Skeletal muscle tissue (tissue), 3 donors: ENCODE measurements at regions not wholly inside any gene's neighbourhood (a gene's known extent, or its start where the extent isn't known, plus 50 kb on each side); places are given as distances from the start of the nearest gene placed in this dataset.

Experiments used
- H3K27ac ChIP-seq: one replicate; pipeline ENCODE4 v1.7.0; 2013; ENCODE audit warnings: mild to moderate bottlenecking, low read depth, low read length, inconsistent platforms
- H3K27me3 ChIP-seq, 3 donors: one replicate each; pipeline ENCODE4 v1.7.0; 2013; ENCODE audit warnings: low read length in 3 of 3; ENCODE audit not compliant: control insufficient read depth in 3 of 3, insufficient read depth in 3 of 3
- H3K36me3 ChIP-seq, 3 donors: one replicate each; pipeline ENCODE4 v1.7.0; 2013; ENCODE audit warnings: low read length in 3 of 3; ENCODE audit not compliant: control insufficient read depth in 3 of 3, insufficient read depth in 3 of 3
- H3K4me1 ChIP-seq, 3 donors: one replicate each; pipeline ENCODE4 v1.7.0; 2013; ENCODE audit warnings: low read length in 3 of 3, mild to moderate bottlenecking in 3 of 3; ENCODE audit not compliant: control insufficient read depth in 3 of 3, insufficient read depth in 3 of 3
- H3K4me3 ChIP-seq, 3 donors: one replicate each; pipeline ENCODE4 v1.7.0; 2013; ENCODE audit warnings: low read length in 3 of 3
- H3K9ac ChIP-seq, 3 donors: one replicate each; pipeline ENCODE4 v1.7.0; 2013; ENCODE audit warnings: low read length in 3 of 3, mild to moderate bottlenecking in 3 of 3, moderate library complexity in 2 of 3, low read depth in 1 of 3
- H3K9me3 ChIP-seq, 3 donors: one replicate each; pipeline ENCODE4 v1.7.0; 2013; ENCODE audit warnings: low read length in 3 of 3; ENCODE audit not compliant: control insufficient read depth in 3 of 3
- donor health status: Osteomylitis.

GRCh38 chr3:30972449-30972848 lies 78.0 kb upstream of the GADL1 start:
- H3K4me3 ChIP-seq = no peak overlapping the region
- H3K9me3 ChIP-seq = no peaks in the 10 kb centered on the region
- no peak overlapping the region for H3K9ac ChIP-seq
- no peaks in the 10 kb centered on the region for H3K4me1 ChIP-seq
- H3K27ac ChIP-seq = no peak overlapping the region
- H3K36me3 ChIP-seq = no peaks in the 10 kb centered on the region
- no peaks in the 10 kb centered on the region for H3K27me3 ChIP-seq

DNA sequence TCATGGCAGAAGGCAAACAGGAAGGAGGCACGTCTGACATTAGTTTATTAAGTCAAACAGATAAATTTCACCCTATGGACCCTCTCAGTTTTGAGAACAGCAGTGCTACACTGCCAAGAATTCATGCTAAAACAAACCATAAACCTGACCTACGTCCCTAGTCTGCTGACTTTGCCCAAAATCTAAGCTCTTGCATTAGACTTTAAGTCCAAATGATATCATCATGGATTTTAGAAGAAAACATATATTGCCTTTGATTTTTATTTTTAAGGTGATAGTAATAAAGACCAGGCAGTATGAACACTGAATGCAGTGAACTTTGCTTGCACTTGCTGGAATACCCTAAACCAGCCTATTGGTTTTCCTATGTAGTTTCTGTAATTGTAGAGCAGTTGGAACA lies 79.6 kb upstream of the GADL1 start:
- Histone ChIP-seq H3K4me3 (no peak overlapping the region), H3K27me3 (no peaks in the 10 kb centered on the region), H3K27ac (no peak overlapping the region), H3K36me3 (no peaks in the 10 kb centered on the region), H3K4me1 (no peaks in the 10 kb centered on the region), H3K9ac (no peak overlapping the region), H3K9me3 (no peaks in the 10 kb centered on the region)

GRCh38 chr3:30977592-30977991 lies 83.1 kb upstream of the GADL1 start:
- Histone ChIP-seq H3K9me3 (no peaks in the 10 kb centered on the region), H3K4me3 (no peak overlapping the region), H3K4me1 (no peaks in the 10 kb centered on the region), H3K27ac (no peak overlapping the region), H3K27me3 (no peaks in the 10 kb centered on the region), H3K36me3 (no peaks in the 10 kb centered on the region), H3K9ac (no peak overlapping the region)

- H3K9me3 ChIP-seq = no peaks in the 10 kb centered on the region
- no peaks in the 10 kb centered on the region for H3K36me3 ChIP-seq
- H3K9ac ChIP-seq = no peak overlapping the region
- H3K4me1 ChIP-seq = no peaks in the 10 kb centered on the region
- no peak overlapping the region for H3K27ac ChIP-seq
- no peak overlapping the region for H3K4me3 ChIP-seq
- no peaks in the 10 kb centered on the region for H3K27me3 ChIP-seq
These were observed 86.5 kb upstream of the GADL1 start for GRCh38 chr3:30980993-30981392.

- no peak overlapping the region for H3K27ac ChIP-seq
- no peaks in the 10 kb centered on the region for H3K9me3 ChIP-seq
These were observed 88.1 kb upstream of the GADL1 start for GRCh38 chr3:30982416-30983075.

DNA sequence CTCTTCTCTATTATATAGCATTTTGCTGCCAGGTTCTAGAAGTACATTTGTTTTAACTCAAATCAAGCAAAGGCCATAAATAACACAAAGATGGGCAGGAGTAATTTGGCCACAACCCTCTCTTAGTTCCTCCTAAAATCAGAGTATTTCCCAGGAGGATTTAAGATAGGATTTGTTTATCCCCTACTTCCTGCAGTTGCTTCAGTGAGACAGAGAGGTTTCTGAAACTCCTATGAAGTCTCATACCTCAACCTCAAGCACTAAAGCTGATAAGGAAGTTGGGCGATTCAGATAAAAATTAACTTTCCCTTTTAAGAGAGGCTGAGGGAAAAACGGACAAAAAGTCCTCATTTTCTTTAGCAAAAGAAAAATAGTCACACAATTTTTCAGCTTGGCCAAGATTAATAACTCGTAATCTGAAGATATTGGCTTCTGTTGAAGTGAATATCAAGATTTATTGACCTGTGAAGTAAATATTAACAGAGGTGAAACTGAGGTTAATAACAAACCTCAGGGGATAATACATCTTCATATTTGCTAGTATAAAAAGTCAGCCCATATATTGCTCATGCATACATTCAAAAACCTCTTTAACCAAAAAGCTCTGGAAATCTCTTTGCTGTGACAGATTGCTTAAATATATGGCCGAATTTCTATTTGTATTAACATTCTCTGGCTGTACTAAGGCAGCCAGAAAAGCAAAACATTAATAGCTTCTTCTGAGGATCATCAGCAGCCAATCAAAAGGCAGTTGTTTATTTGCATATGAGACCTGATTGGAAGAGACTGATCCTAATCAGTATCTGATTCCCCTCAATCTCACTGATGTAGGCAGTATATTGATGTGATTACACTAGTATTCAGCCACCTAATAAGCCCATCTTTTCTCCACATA lies 90.6 kb upstream of the GADL1 start:
- no peak overlapping the region for H3K27ac ChIP-seq
- no peak overlapping the region for H3K4me3 ChIP-seq
- H3K9me3 ChIP-seq = no peaks in the 10 kb centered on the region
- no peaks in the 10 kb centered on the region for H3K4me1 ChIP-seq
- H3K27me3 ChIP-seq = no peaks in the 10 kb centered on the region
- no peaks in the 10 kb centered on the region for H3K36me3 ChIP-seq
- H3K9ac ChIP-seq = no peak overlapping the region

More at GRCh38 chr3:30982416-30983075, 88.1 kb upstream of the GADL1 start:
- Histone ChIP-seq H3K36me3 (no peaks in the 10 kb centered on the region), H3K4me3 (no peak overlapping the region), H3K9ac (no peak overlapping the region), H3K27me3 (no peaks in the 10 kb centered on the region), H3K4me1 (no peaks in the 10 kb centered on the region)

DNA sequence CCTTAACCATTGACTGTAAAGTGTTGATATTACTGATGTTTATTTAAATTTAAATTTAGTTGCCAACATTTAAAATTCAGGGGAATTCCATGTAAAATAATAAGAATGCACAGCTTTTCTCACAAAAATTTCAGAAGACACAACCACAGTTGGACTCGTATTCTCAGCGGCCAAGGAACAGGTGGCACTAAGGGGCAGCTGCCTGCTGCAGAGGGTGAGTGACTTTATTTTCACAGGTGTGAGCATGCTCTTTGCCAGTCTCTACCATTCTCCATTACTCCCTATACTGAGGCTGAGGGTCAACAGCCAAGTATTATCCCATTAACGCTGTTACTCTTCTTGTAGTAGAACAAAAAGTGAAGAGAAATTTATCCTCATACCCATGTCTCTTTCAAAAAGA lies 92.1 kb upstream of the GADL1 start:
- Histone ChIP-seq H3K9me3 (no peaks in the 10 kb centered on the region), H3K4me3 (no peak overlapping the region), H3K27me3 (no peaks in the 10 kb centered on the region), H3K36me3 (no peaks in the 10 kb centered on the region), H3K27ac (no peak overlapping the region), H3K4me1 (no peaks in the 10 kb centered on the region), H3K9ac (no peak overlapping the region)

DNA sequence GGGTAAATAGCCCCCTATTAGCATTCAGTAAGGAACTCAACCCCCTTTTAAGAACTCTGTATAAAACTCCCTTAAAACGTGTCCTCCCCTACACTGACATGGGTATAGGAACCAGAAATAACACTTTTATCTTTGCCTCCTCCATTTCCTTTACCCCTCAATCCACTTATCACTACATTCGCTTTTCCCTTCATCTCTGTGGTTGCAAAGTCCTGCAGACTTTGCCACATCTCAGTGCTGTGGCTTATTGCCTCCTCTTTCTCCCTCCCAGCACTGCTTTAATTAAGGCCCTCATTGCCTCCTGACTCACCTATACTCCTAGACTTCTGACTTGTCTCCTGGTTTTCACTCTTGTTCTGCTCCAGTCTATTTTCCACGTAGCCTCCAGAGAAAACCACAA lies 94.3 kb upstream of the GADL1 start:
- Histone ChIP-seq H3K4me3 (no peak overlapping the region), H3K27ac (no peak overlapping the region), H3K36me3 (no peaks in the 10 kb centered on the region)

DNA sequence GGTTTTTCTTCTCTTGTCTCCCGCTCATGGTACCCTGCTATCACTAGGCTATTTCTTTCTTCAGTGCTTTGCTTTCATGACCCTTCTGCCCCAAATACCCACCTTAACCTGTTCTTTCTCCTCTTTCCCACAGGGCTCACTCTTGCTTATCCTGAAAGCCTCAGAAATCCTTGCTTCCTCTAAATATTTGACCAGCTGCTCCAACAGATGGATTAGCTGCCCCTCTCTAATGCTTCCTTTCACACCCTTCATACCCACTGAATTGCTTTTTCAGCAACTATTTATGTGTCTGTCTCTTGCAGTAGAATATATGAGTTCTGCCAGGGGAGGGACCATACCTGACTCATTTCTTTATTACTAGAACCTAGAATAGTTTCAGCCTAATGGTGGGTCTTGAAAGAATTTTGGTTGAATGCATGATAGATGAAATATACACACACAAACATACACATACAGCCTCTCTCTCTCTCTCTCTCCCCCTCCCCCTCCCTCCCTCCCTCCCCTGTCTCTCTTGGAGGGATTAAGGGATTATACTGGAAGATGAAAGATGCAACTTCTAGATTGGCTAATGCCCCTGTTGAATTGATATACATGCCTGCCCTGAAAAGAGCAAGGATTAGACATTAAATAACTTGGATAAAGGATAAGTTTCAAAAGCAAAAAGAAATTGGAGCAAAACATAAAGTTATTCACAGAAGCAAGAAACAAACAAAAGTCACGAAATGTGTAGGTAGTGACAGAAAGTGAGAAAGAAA lies 95.0 kb upstream of the GADL1 start:
- Histone ChIP-seq H3K27me3 (no peaks in the 10 kb centered on the region), H3K27ac (no peak overlapping the region), H3K9ac (no peak overlapping the region), H3K9me3 (no peaks in the 10 kb centered on the region), H3K36me3 (no peaks in the 10 kb centered on the region), H3K4me1 (no peaks in the 10 kb centered on the region), H3K4me3 (no peak overlapping the region)

More for the DNA sequence above, 94.3 kb upstream of the GADL1 start:
- no peaks in the 10 kb centered on the region for H3K4me1 ChIP-seq
- no peaks in the 10 kb centered on the region for H3K27me3 ChIP-seq
- no peak overlapping the region for H3K9ac ChIP-seq
- H3K9me3 ChIP-seq = no peaks in the 10 kb centered on the region

GRCh38 chr3:30996467-30996866 lies 102.0 kb upstream of the GADL1 start:
- no peaks in the 10 kb centered on the region for H3K27me3 ChIP-seq
- H3K9me3 ChIP-seq = no peaks in the 10 kb centered on the region
- no peaks in the 10 kb centered on the region for H3K36me3 ChIP-seq
- no peak overlapping the region for H3K27ac ChIP-seq
- no peaks in the 10 kb centered on the region for H3K4me1 ChIP-seq
- H3K4me3 ChIP-seq = no peak overlapping the region
- no peak overlapping the region for H3K9ac ChIP-seq
